ENCODE measurements at regions not wholly inside any gene's neighbourhood (a gene's known extent, or its start where the extent isn't known, plus 50 kb on each side); places are given as distances from the start of the nearest gene placed in this dataset.

- no peak for DNase-seq (ENCODE audit: low spot score)
- no peak for TF ChIP-seq CTCF (IDR thresholded peaks at IDR 0.05)
- no peak for ATAC-seq (ENCODE audit: low FRiP score)
These were observed 276.2 kb upstream of the TANK start for GRCh38 chr2:160884056-160884455.

DNA sequence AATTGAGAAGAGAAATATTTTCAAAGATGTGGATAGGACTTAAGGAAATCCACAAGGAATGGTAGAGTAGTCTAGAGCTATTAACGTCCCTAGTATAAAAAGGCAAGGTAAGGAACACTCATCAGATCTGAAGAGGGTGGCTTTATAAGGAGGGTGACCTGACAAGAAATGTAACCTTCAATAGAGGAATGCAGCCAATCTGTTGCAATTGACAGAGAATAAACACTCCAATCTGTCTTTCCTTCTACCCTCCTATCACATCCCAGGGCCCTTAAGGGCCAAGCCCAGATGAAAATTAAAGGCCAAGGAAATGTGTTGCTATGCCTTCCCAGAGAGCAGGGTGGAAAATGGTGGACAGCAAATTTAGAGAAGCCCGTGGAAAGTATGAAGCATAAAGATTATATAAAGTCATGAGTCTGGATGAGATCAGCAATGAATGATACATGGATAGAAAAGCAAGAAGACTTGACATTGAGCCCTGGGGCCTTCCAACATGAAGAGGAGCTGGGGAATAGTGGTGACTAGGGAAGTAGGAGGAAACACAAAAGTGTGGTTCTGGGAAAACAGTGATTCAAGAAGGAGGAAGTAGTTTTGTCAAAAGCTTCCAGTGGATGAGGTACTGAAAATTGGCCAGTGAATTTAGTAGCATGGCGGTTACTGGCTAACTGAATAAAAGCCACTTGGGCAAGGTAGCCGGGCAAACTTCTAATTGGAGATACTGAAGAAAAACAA, 270.6 kb upstream of the TANK start:
- TF ChIP-seq CTCF (IDR thresholded peaks at IDR 0.05) = no peak
- DNase-seq (ENCODE audit: low spot score) (no peak), ATAC-seq (ENCODE audit: low FRiP score) (no peak)

DNA sequence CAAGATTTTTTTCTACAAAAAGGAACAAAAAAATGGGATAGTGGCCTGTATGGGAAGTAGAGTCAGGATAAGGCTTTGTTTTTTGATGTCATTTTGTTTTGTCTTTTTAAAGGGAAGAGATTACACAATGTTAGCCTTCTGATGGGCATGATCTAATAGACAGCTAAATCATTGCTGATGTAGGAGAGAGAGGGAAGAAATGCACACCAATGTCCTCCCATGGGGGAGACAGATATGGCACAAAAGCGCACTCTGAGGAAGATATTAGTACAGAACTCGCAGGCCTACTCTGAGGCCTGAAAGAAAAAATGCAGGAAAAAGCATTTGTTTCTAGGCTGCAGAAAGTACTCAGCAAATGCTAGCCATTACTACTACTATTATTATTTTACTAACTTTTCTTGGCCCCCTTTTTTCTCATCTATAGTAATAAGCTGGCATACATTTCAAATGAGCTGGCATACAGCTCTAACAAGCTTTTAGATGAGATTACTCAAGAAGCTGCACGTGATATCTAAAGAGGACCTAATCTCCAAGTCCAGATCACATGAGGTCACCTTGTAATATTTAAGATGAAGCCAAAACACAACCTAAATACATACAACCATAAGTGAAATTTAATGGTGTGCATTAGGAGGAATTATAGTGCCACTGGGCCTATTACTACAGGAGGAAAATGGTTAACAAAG, 269.4 kb upstream of the TANK start:
- TF ChIP-seq CTCF (IDR thresholded peaks at IDR 0.05) = no peak
- DNase-seq (ENCODE audit: low spot score) (no peak), ATAC-seq (ENCODE audit: low FRiP score) (no peak)

- TF ChIP-seq CTCF (IDR thresholded peaks at IDR 0.05) = no peak
- no peak for DNase-seq (ENCODE audit: low spot score)
- no peak for ATAC-seq (ENCODE audit: low FRiP score)
These were observed 268.9 kb upstream of the TANK start for GRCh38 chr2:160891353-160891740.

GRCh38 chr2:160892204-160892603, 268.0 kb upstream of the TANK start:
- no peak for TF ChIP-seq CTCF (IDR thresholded peaks at IDR 0.05)
- ATAC-seq (ENCODE audit: low FRiP score) (no peak), DNase-seq (ENCODE audit: low spot score) (no peak)

- DNase-seq (ENCODE audit: low spot score) = no peak
- no peak for ATAC-seq (ENCODE audit: low FRiP score)
- TF ChIP-seq CTCF (IDR thresholded peaks at IDR 0.05) = no peak
These were observed 266.6 kb upstream of the TANK start for GRCh38 chr2:160893581-160893980.

Measured in omental fat pad (tissue), 3 donors.